Head of caudate nucleus (tissue), 42 donors: ENCODE measurements at regions not wholly inside any gene's neighbourhood (a gene's known extent, or its start where the extent isn't known, plus 50 kb on each side); places are given as distances from the start of the nearest gene placed in this dataset.

ENCODE experiments used
- DNase-seq, 42 donors: peaks; one replicate each; pipeline versions ENCODE4 v3.0.0 to v3.0.0-alpha.2; 2020 to 2021; ENCODE audit warnings: mixed read lengths in 7 of 42
- intact Hi-C: fragments of 100-400 bp; cut with DNase I; formaldehyde crosslinking; loops from one replicate; pipeline ENCODE4 v1.15.0; 2022

- peak in 2 of 42 donors; percentile 3 for DNase-seq
- intact Hi-C loops, result no loop called here
Observed at GRCh38 chr22:44583854-44584253, 85.8 kb upstream of the RTL6 start.

- peak in 6 of 42 donors; percentile 1 to 47 (median 4) for DNase-seq
- intact Hi-C loops, result no loop called here
Observed at GRCh38 chr22:44583061-44583760, 85.2 kb upstream of the RTL6 start.

GRCh38 chr22:44582016-44582415 lies 84.0 kb upstream of the RTL6 start:
- peak in 5 of 42 donors; percentile 2 to 13 (median 8) for DNase-seq
- intact Hi-C loops, result no loop called here

GRCh38 chr22:44581096-44581435 lies 83.0 kb upstream of the RTL6 start:
- peak in 7 of 42 donors; percentile 2 to 20 (median 3) for DNase-seq

GRCh38 chr22:44580176-44581095 lies 82.4 kb upstream of the RTL6 start:
- DNase-seq, result peak in 9 of 42 donors; percentile 0 to 32 (median 7)
- intact Hi-C loops, result no loop called here

More at GRCh38 chr22:44581096-44581435, 83.0 kb upstream of the RTL6 start:
- intact Hi-C loops, result no loop called here

- DNase-seq, result peak in 12 of 42 donors; percentile 1 to 15 (median 2)
- intact Hi-C loops, result no loop called here
Observed at GRCh38 chr22:44578516-44579230, 80.6 kb upstream of the RTL6 start.

- intact Hi-C loops, result no loop called here
Observed at GRCh38 chr22:44578110-44578457, 80.1 kb upstream of the RTL6 start.

GRCh38 chr22:44577391-44578109 lies 79.5 kb upstream of the RTL6 start:
- intact Hi-C loops, result no loop called here
- DNase-seq, result peak in 14 of 42 donors; percentile 1 to 27 (median 10)

More at GRCh38 chr22:44578110-44578457, 80.1 kb upstream of the RTL6 start:
- DNase-seq, result peak in 6 of 42 donors; percentile 1 to 7 (median 3)

- intact Hi-C loops, result no loop called here
- DNase-seq, result peak in 15 of 42 donors; percentile 1 to 34 (median 5)
Observed at GRCh38 chr22:44576311-44577260, 78.6 kb upstream of the RTL6 start.

- intact Hi-C loops, result no loop called here
- DNase-seq, result peak in 11 of 42 donors; percentile 4 to 37 (median 22)
Observed at GRCh38 chr22:44575381-44576268, 77.6 kb upstream of the RTL6 start.

GRCh38 chr22:44574640-44575380 lies 76.8 kb upstream of the RTL6 start:
- DNase-seq, result peak in 12 of 42 donors; percentile 4 to 30 (median 10)
- intact Hi-C loops, result no loop called here

- intact Hi-C loops, result no loop called here
- DNase-seq, result peak in 18 of 42 donors; percentile 9 to 68 (median 30)
Observed at GRCh38 chr22:44574057-44574639, 76.1 kb upstream of the RTL6 start.

GRCh38 chr22:44573451-44573850 lies 75.4 kb upstream of the RTL6 start:
- peak in 9 of 42 donors; percentile 0 to 29 (median 9) for DNase-seq
- intact Hi-C loops, result no loop called here

- peak in 9 of 42 donors; percentile 3 to 23 (median 11) for DNase-seq
Observed at GRCh38 chr22:44572414-44573207, 74.6 kb upstream of the RTL6 start.

More at GRCh38 chr22:44572414-44573207, 74.6 kb upstream of the RTL6 start:
- intact Hi-C loops, result no loop called here
